ENCODE measurements at regions not wholly inside any gene's neighbourhood (a gene's known extent, or its start where the extent isn't known, plus 50 kb on each side); places are given as distances from the start of the nearest gene placed in this dataset.

DNA sequence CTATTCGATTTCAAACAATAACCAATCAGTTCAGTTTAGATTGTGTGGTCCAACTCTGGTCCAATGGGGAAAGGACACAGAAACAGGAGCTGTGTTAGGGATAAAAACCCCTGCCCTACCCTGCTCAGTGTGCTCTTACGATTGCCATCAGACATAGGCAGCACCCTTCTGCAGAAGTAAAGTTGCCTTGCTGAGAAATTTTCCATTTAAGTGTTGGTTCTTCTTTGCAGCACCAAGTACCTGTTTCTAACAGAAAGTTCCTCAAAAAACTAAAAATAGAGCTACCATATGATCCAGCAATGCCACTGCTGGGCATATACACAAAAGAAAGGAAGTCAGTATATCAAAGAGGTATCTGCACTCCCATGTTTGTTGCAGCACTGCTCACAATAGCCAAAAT is 206.2 kb upstream of the CNTN4 start:
- TF ChIP-seq ZNF565 (CRISPR knock-in tag; conservative IDR thresholded peaks at IDR 0.05; ENCODE audit: low read depth): no peak
- no peak for TF ChIP-seq ARNTL (CRISPR knock-in tag; IDR thresholded peaks at IDR 0.05; ENCODE audit: borderline replicate concordance, low read depth)
- no peak for TF ChIP-seq BACH2 (CRISPR knock-in tag; IDR thresholded peaks at IDR 0.05; ENCODE audit: borderline replicate concordance)
- TF ChIP-seq SNAI2 (CRISPR knock-in tag; IDR thresholded peaks at IDR 0.05): no peak
- TF ChIP-seq GLIS3 (CRISPR knock-in tag; IDR thresholded peaks at IDR 0.05): no peak
- TF ChIP-seq, protein P1, sequence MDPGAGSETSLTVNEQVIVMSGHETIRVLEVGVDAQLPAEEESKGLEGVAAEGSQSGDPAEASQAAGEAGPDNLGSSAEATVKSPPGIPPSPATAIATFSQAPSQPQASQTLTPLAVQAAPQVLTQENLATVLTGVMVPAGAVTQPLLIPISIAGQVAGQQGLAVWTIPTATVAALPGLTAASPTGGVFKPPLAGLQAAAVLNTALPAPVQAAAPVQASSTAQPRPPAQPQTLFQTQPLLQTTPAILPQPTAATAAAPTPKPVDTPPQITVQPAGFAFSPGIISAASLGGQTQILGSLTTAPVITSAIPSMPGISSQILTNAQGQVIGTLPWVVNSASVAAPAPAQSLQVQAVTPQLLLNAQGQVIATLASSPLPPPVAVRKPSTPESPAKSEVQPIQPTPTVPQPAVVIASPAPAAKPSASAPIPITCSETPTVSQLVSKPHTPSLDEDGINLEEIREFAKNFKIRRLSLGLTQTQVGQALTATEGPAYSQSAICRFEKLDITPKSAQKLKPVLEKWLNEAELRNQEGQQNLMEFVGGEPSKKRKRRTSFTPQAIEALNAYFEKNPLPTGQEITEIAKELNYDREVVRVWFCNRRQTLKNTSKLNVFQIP (CRISPR knock-in tag; IDR thresholded peaks at IDR 0.05; ENCODE audit: borderline replicate concordance, low read depth): no peak
- no peak for TF ChIP-seq ZNF70 (CRISPR knock-in tag; IDR thresholded peaks at IDR 0.05)
- TF ChIP-seq ESRRG (CRISPR knock-in tag; IDR thresholded peaks at IDR 0.05): no peak
- TF ChIP-seq, protein P2, sequence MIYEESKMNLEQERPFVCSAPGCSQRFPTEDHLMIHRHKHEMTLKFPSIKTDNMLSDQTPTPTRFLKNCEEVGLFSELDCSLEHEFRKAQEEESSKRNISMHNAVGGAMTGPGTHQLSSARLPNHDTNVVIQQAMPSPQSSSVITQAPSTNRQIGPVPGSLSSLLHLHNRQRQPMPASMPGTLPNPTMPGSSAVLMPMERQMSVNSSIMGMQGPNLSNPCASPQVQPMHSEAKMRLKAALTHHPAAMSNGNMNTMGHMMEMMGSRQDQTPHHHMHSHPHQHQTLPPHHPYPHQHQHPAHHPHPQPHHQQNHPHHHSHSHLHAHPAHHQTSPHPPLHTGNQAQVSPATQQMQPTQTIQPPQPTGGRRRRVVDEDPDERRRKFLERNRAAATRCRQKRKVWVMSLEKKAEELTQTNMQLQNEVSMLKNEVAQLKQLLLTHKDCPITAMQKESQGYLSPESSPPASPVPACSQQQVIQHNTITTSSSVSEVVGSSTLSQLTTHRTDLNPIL (CRISPR knock-in tag; IDR thresholded peaks at IDR 0.05; ENCODE audit: low read depth): no peak
- no peak for TF ChIP-seq CSDC2 (CRISPR knock-in tag; IDR thresholded peaks at IDR 0.05)
- TF ChIP-seq, protein P3, sequence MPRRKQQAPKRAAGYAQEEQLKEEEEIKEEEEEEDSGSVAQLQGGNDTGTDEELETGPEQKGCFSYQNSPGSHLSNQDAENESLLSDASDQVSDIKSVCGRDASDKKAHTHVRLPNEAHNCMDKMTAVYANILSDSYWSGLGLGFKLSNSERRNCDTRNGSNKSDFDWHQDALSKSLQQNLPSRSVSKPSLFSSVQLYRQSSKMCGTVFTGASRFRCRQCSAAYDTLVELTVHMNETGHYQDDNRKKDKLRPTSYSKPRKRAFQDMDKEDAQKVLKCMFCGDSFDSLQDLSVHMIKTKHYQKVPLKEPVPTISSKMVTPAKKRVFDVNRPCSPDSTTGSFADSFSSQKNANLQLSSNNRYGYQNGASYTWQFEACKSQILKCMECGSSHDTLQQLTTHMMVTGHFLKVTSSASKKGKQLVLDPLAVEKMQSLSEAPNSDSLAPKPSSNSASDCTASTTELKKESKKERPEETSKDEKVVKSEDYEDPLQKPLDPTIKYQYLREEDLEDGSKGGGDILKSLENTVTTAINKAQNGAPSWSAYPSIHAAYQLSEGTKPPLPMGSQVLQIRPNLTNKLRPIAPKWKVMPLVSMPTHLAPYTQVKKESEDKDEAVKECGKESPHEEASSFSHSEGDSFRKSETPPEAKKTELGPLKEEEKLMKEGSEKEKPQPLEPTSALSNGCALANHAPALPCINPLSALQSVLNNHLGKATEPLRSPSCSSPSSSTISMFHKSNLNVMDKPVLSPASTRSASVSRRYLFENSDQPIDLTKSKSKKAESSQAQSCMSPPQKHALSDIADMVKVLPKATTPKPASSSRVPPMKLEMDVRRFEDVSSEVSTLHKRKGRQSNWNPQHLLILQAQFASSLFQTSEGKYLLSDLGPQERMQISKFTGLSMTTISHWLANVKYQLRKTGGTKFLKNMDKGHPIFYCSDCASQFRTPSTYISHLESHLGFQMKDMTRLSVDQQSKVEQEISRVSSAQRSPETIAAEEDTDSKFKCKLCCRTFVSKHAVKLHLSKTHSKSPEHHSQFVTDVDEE (CRISPR knock-in tag; IDR thresholded peaks at IDR 0.05): no peak
- TF ChIP-seq ZC3H10 (CRISPR knock-in tag; IDR thresholded peaks at IDR 0.05): no peak
- TF ChIP-seq OSR1 (CRISPR knock-in tag; IDR thresholded peaks at IDR 0.05): no peak
- TF ChIP-seq, protein P4, sequence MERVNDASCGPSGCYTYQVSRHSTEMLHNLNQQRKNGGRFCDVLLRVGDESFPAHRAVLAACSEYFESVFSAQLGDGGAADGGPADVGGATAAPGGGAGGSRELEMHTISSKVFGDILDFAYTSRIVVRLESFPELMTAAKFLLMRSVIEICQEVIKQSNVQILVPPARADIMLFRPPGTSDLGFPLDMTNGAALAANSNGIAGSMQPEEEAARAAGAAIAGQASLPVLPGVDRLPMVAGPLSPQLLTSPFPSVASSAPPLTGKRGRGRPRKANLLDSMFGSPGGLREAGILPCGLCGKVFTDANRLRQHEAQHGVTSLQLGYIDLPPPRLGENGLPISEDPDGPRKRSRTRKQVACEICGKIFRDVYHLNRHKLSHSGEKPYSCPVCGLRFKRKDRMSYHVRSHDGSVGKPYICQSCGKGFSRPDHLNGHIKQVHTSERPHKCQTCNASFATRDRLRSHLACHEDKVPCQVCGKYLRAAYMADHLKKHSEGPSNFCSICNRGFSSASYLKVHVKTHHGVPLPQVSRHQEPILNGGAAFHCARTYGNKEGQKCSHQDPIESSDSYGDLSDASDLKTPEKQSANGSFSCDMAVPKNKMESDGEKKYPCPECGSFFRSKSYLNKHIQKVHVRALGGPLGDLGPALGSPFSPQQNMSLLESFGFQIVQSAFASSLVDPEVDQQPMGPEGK (CRISPR knock-in tag; IDR thresholded peaks at IDR 0.05; ENCODE audit: borderline replicate concordance): no peak
- TF ChIP-seq, protein P5, sequence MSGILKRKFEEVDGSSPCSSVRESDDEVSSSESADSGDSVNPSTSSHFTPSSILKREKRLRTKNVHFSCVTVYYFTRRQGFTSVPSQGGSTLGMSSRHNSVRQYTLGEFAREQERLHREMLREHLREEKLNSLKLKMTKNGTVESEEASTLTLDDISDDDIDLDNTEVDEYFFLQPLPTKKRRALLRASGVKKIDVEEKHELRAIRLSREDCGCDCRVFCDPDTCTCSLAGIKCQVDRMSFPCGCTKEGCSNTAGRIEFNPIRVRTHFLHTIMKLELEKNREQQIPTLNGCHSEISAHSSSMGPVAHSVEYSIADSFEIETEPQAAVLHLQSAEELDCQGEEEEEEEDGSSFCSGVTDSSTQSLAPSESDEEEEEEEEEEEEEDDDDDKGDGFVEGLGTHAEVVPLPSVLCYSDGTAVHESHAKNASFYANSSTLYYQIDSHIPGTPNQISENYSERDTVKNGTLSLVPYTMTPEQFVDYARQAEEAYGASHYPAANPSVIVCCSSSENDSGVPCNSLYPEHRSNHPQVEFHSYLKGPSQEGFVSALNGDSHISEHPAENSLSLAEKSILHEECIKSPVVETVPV (CRISPR knock-in tag; IDR thresholded peaks at IDR 0.05): no peak
- TF ChIP-seq TOX (CRISPR knock-in tag; IDR thresholded peaks at IDR 0.05; ENCODE audit: borderline replicate concordance): no peak
- TF ChIP-seq ZNF8 (CRISPR knock-in tag; IDR thresholded peaks at IDR 0.05): no peak
- ATAC-seq: no peak

DNA sequence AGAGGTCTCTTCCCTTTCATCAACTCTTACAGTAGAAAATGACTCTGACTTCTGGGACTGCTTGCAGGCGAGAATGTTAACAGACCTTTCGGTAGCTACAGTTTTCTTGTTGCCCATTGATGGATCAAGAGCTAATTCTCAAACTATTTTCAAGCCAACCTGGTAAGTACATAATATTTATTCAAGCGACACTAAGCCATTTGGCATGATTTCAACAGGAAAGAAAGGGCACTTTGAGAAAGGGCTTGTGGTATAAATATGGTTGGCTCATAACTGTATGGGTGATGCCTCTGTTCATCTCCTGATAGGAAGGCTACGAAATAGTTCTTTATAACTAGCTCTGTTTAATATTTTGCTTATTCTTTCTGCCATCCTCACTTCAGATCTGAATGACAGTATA is 196.2 kb upstream of the CNTN4 start:
- no peak for ATAC-seq
- no peak for TF ChIP-seq SNAI2 (CRISPR knock-in tag; IDR thresholded peaks at IDR 0.05)
- no peak for TF ChIP-seq TOX (CRISPR knock-in tag; IDR thresholded peaks at IDR 0.05; ENCODE audit: borderline replicate concordance)
- no peak for TF ChIP-seq ZNF565 (CRISPR knock-in tag; conservative IDR thresholded peaks at IDR 0.05; ENCODE audit: low read depth)
- TF ChIP-seq ZC3H10 (CRISPR knock-in tag; IDR thresholded peaks at IDR 0.05): no peak
- no peak for TF ChIP-seq TCF4 (CRISPR knock-in tag; IDR thresholded peaks at IDR 0.05; ENCODE audit: borderline replicate concordance)
- TF ChIP-seq PPARA (CRISPR knock-in tag; IDR thresholded peaks at IDR 0.05; ENCODE audit: borderline replicate concordance): no peak
- no peak for TF ChIP-seq ZNF8 (CRISPR knock-in tag; IDR thresholded peaks at IDR 0.05)
- no peak for TF ChIP-seq CSDC2 (CRISPR knock-in tag; IDR thresholded peaks at IDR 0.05)
- TF ChIP-seq, protein P4 (CRISPR knock-in tag; IDR thresholded peaks at IDR 0.05; ENCODE audit: borderline replicate concordance): no peak

Data from SK-N-SH treated with all-trans-retinoic acid at 6 μM for 48 hours (cell line).